ENCODE measurements at regions not wholly inside any gene's neighbourhood (a gene's known extent, or its start where the extent isn't known, plus 50 kb on each side); places are given as distances from the start of the nearest gene placed in this dataset.

- H3K4me3 ChIP-seq = no peak overlapping the region
- TF ChIP-seq CTCF (IDR thresholded peaks at IDR 0.05) (no peak), EP300 (IDR thresholded peaks at IDR 0.05) (no peak), POLR2A (IDR thresholded peaks at IDR 0.05) (no peak)
- no peak for DNase-seq
- H3K9me3 ChIP-seq = no peaks in the 10 kb centered on the region
- H3K4me1 ChIP-seq (ENCODE audit: insufficient read depth) = no peaks in the 10 kb centered on the region
- H3K27ac ChIP-seq = no peak overlapping the region
- peaks cover 2% of the 10 kb centered on the region for H3K27me3 ChIP-seq
- H3K36me3 ChIP-seq = no peaks in the 10 kb centered on the region
- intact Hi-C loops (cut with DNase I) = no loop called here
These were observed 752.8 kb upstream of the CELF4 start for GRCh38 chr18:38318416-38318815.

GRCh38 chr18:38313831-38314230 lies 748.2 kb upstream of the CELF4 start:
- Histone ChIP-seq H3K27ac (no peak overlapping the region), H3K4me3 (no peak overlapping the region), H3K27me3 (peaks cover 2% of the 10 kb centered on the region), H3K9me3 (no peaks in the 10 kb centered on the region), H3K4me1 (ENCODE audit: insufficient read depth) (no peaks in the 10 kb centered on the region), H3K36me3 (no peaks in the 10 kb centered on the region)
- TF ChIP-seq CTCF (IDR thresholded peaks at IDR 0.05) = no peak
- intact Hi-C loops (cut with DNase I) = no loop called here
- DNase-seq = no peak

GRCh38 chr18:38312532-38312931 lies 746.9 kb upstream of the CELF4 start:
- H3K36me3 ChIP-seq = no peaks in the 10 kb centered on the region
- WGBS, 3 donors = 70 to 76% (median 73%) methylated on average over 3 of the region's 3 CpGs
- DNase-seq = no peak

GRCh38 chr18:38310936-38311335 lies 745.3 kb upstream of the CELF4 start:
- Histone ChIP-seq H3K36me3 (no peaks in the 10 kb centered on the region), H3K27ac (no peak overlapping the region), H3K4me1 (ENCODE audit: insufficient read depth) (no peaks in the 10 kb centered on the region), H3K9me3 (no peaks in the 10 kb centered on the region), H3K4me3 (no peak overlapping the region), H3K27me3 (no peaks in the 10 kb centered on the region)
- DNase-seq = no peak
- intact Hi-C loops (cut with DNase I) = no loop called here
- WGBS, 3 donors = 76 to 89% (median 78%) methylated on average over 2 of the region's 2 CpGs
- TF ChIP-seq EP300 (IDR thresholded peaks at IDR 0.05) (no peak), CTCF (IDR thresholded peaks at IDR 0.05) (no peak), POLR2A (IDR thresholded peaks at IDR 0.05) (no peak)

More at GRCh38 chr18:38312532-38312931, 746.9 kb upstream of the CELF4 start:
- TF ChIP-seq CTCF (IDR thresholded peaks at IDR 0.05) (no peak), EP300 (IDR thresholded peaks at IDR 0.05) (no peak), POLR2A (IDR thresholded peaks at IDR 0.05) (no peak)
- intact Hi-C loops (cut with DNase I) = no loop called here
- Histone ChIP-seq H3K4me1 (ENCODE audit: insufficient read depth) (no peaks in the 10 kb centered on the region), H3K9me3 (no peaks in the 10 kb centered on the region), H3K27ac (no peak overlapping the region), H3K4me3 (no peak overlapping the region), H3K27me3 (no peaks in the 10 kb centered on the region)

GRCh38 chr18:38307914-38308313 lies 742.3 kb upstream of the CELF4 start:
- Histone ChIP-seq H3K36me3 (no peaks in the 10 kb centered on the region), H3K4me3 (no peak overlapping the region), H3K27me3 (no peaks in the 10 kb centered on the region), H3K27ac (no peak overlapping the region), H3K9me3 (no peaks in the 10 kb centered on the region), H3K4me1 (ENCODE audit: insufficient read depth) (no peaks in the 10 kb centered on the region)
- intact Hi-C loops (cut with DNase I) = no loop called here
- no peak for DNase-seq
- TF ChIP-seq EP300 (IDR thresholded peaks at IDR 0.05) (no peak), CTCF (IDR thresholded peaks at IDR 0.05) (no peak), POLR2A (IDR thresholded peaks at IDR 0.05) (no peak)
- 86 to 92% (median 89%) methylated on average over 5 of the region's 5 CpGs for WGBS, 3 donors

Data from ovary (tissue), 7 donors.